DND-41 (cell line): ENCODE measurements at regions not wholly inside any gene's neighbourhood (a gene's known extent, or its start where the extent isn't known, plus 50 kb on each side); places are given as distances from the start of the nearest gene placed in this dataset.

Experiments used
- ATAC-seq: fragments of 200-7000 bp; cut with Tn5 transposase; 3 replicates; pipeline ENCODE4 v1.9.1; 2021; ENCODE audit warnings: low read depth; ENCODE audit not compliant: insufficient read depth
- DNase-seq: peaks from one replicate; pipeline ENCODE4 v3.0.0-alpha.2; 2020
- H2AFZ ChIP-seq: 2 replicates; pipeline ENCODE4 v1.6.0; 2012; ENCODE audit warnings: low read depth, low read length
- H3K27ac ChIP-seq: 2 replicates; pipeline ENCODE4 v1.5.1; 2012; ENCODE audit warnings: low read length, inconsistent platforms
- H3K27me3 ChIP-seq: fragments of 200-600 bp; sonication (generic); 2 replicates; pipeline ENCODE4 v1.6.0; 2012; ENCODE audit warnings: low read length, mild to moderate bottlenecking, inconsistent platforms; ENCODE audit not compliant: insufficient read depth, poor library complexity
- H3K36me3 ChIP-seq: 2 replicates; pipeline ENCODE4 v1.5.1; 2012; ENCODE audit warnings: low read length, inconsistent platforms; ENCODE audit not compliant: insufficient read depth
- H3K4me1 ChIP-seq: 2 replicates; pipeline ENCODE4 v1.5.1; 2012; ENCODE audit warnings: mild to moderate bottlenecking, low read length; ENCODE audit not compliant: insufficient read depth
- H3K4me2 ChIP-seq: 2 replicates; pipeline ENCODE4 v1.6.0; 2012; ENCODE audit warnings: mild to moderate bottlenecking, moderate library complexity, low read length, inconsistent platforms; ENCODE audit not compliant: insufficient read depth
- H3K4me3 ChIP-seq, 2 experiments: fragments of 200-600 bp in 1 of 2; shearing (Covaris generic) in 1 of 2; 2 replicates each; pipeline ENCODE4 v1.5.1; 2012 to 2016; ENCODE audit warnings: inconsistent platforms in 2 of 2, low read length in 2 of 2, mild to moderate bottlenecking in 2 of 2, low read depth in 1 of 2, moderate library complexity in 1 of 2
- H3K79me2 ChIP-seq: 2 replicates; pipeline ENCODE4 v1.6.0; 2012; ENCODE audit warnings: low read length, inconsistent platforms; ENCODE audit not compliant: insufficient read depth
- H3K9ac ChIP-seq: 2 replicates; pipeline ENCODE4 v1.6.0; 2012; ENCODE audit warnings: low read depth, mild to moderate bottlenecking, inconsistent platforms, low read length, moderate library complexity
- H3K9me3 ChIP-seq: 2 replicates; pipeline ENCODE4 v1.5.1; 2012; ENCODE audit warnings: low read length, moderate library complexity, mild to moderate bottlenecking, inconsistent platforms; ENCODE audit not compliant: insufficient read depth, severe bottlenecking
- H4K20me1 ChIP-seq: 2 replicates; pipeline ENCODE4 v1.6.0; 2012; ENCODE audit warnings: low read length; ENCODE audit not compliant: insufficient read depth
- CTCF ChIP-seq: IDR thresholded peaks from 2 replicates; pipeline ENCODE4 v1.5.1; 2012; ENCODE audit warnings: borderline replicate concordance, low read length, moderate library complexity, mild to moderate bottlenecking; ENCODE audit not compliant: poor library complexity, severe bottlenecking; ENCODE audit errors: extremely low read depth
- EZH2 ChIP-seq: IDR thresholded peaks from 3 replicates; pipeline ENCODE4 v1.6.1; 2012; ENCODE audit warnings: borderline replicate concordance, low read depth, mild to moderate bottlenecking, moderate library complexity, low read length, inconsistent platforms; ENCODE audit not compliant: severe bottlenecking

- H3K4me2 ChIP-seq, result no peak overlapping the region
- TF ChIP-seq CTCF, result no peak
- no peak for TF ChIP-seq EZH2
- H3K79me2 ChIP-seq, result no peaks in the 10 kb centered on the region
- H3K9me3 ChIP-seq, result no peaks in the 10 kb centered on the region
- no peak overlapping the region for H3K9ac ChIP-seq
- H3K36me3 ChIP-seq, result no peaks in the 10 kb centered on the region
- no peak overlapping the region for H3K4me3 ChIP-seq
- no peaks in the 10 kb centered on the region for H4K20me1 ChIP-seq
- H3K27me3 ChIP-seq, result no peaks in the 10 kb centered on the region
- DNase-seq (no peak), ATAC-seq (no peak)
- no peaks in the 10 kb centered on the region for H3K4me1 ChIP-seq
- H3K27ac ChIP-seq, result no peak overlapping the region
- H2AFZ ChIP-seq, result no peak overlapping the region
Observed at GRCh38 chr12:97363693-97364092, 98.9 kb upstream of the RMST start.

GRCh38 chr12:97368462-97369163 is 94.0 kb upstream of the RMST start:
- Histone ChIP-seq H3K27me3 (no peaks in the 10 kb centered on the region), H3K36me3 (no peaks in the 10 kb centered on the region), H2AFZ (no peak overlapping the region), H3K79me2 (no peaks in the 10 kb centered on the region), H3K4me3 (no peak overlapping the region), H3K4me1 (no peaks in the 10 kb centered on the region), H3K4me2 (no peak overlapping the region), H3K9me3 (no peaks in the 10 kb centered on the region), H4K20me1 (no peaks in the 10 kb centered on the region), H3K9ac (no peak overlapping the region), H3K27ac (no peak overlapping the region)
- no peak for TF ChIP-seq EZH2
- no peak for TF ChIP-seq CTCF
- no peak for DNase-seq
- ATAC-seq, result no peak

- no peak overlapping the region for H3K27ac ChIP-seq
- H3K9ac ChIP-seq, result no peak overlapping the region
- H3K4me2 ChIP-seq, result no peak overlapping the region
- no peaks in the 10 kb centered on the region for H3K4me1 ChIP-seq
- H3K4me3 ChIP-seq, result no peak overlapping the region
- H3K27me3 ChIP-seq, result no peaks in the 10 kb centered on the region
- no peaks in the 10 kb centered on the region for H3K79me2 ChIP-seq
- DNase-seq, result no peak
- no peak for TF ChIP-seq EZH2
- TF ChIP-seq CTCF, result no peak
- no peak for ATAC-seq
- H2AFZ ChIP-seq, result no peak overlapping the region
- no peaks in the 10 kb centered on the region for H3K36me3 ChIP-seq
- H4K20me1 ChIP-seq, result no peaks in the 10 kb centered on the region
- no peaks in the 10 kb centered on the region for H3K9me3 ChIP-seq
Observed at GRCh38 chr12:97375310-97375709, 87.3 kb upstream of the RMST start.

- Histone ChIP-seq H3K79me2 (no peaks in the 10 kb centered on the region), H3K9ac (no peak overlapping the region), H3K9me3 (peaks cover 2% of the 10 kb centered on the region), H3K4me1 (no peaks in the 10 kb centered on the region), H3K4me3 (no peak overlapping the region), H3K4me2 (no peak overlapping the region), H2AFZ (no peak overlapping the region), H3K27ac (no peak overlapping the region), H4K20me1 (no peaks in the 10 kb centered on the region), H3K27me3 (no peaks in the 10 kb centered on the region), H3K36me3 (no peaks in the 10 kb centered on the region)
- no peak for TF ChIP-seq EZH2
- TF ChIP-seq CTCF, result no peak
- ATAC-seq (no peak), DNase-seq (no peak)
Observed at GRCh38 chr12:97380440-97380839, 82.2 kb upstream of the RMST start.
